Peyer's patch (tissue), 4 donors: ENCODE measurements at regions not wholly inside any gene's neighbourhood (a gene's known extent, or its start where the extent isn't known, plus 50 kb on each side); places are given as distances from the start of the nearest gene placed in this dataset.

Source experiments
- CTCF ChIP-seq, 6 experiments: fragments of 450-650 bp in 4 of 6; fragments of 200-600 bp in 2 of 6; sonication (generic) in 1 of 6; IDR thresholded peaks; one replicate each; pipeline ENCODE4 v1.5.1; 2017 to 2019; ENCODE audit warnings: antibody characterized with exemption in 6 of 6, mild to moderate bottlenecking in 3 of 6, moderate library complexity in 1 of 6
- POLR2A ChIP-seq, 2 donors: fragments of 450-650 bp; IDR thresholded peaks; one replicate each; pipeline ENCODE4 v1.5.1; 2017; ENCODE audit warnings: antibody characterized with exemption in 2 of 2, mild to moderate bottlenecking in 2 of 2, moderate library complexity in 2 of 2

GRCh38 chr4:57254754-57255153, 144.6 kb upstream of the IGFBP7 start:
- TF ChIP-seq CTCF (IDR thresholded peaks at IDR 0.05) = no peak
- no peak for TF ChIP-seq POLR2A (IDR thresholded peaks at IDR 0.05)
